ENCODE measurements at regions not wholly inside any gene's neighbourhood (a gene's known extent, or its start where the extent isn't known, plus 50 kb on each side); places are given as distances from the start of the nearest gene placed in this dataset.
"Not testable (repeated sequence)": the region's sequence is repeated elsewhere in the genome, so short reads cannot be mapped to it uniquely, and the experiment has no call there.

GRCh38 chr1:149368337-149368736, 106.5 kb upstream of the NBPF19 start:
- TF ChIP-seq, protein P1, sequence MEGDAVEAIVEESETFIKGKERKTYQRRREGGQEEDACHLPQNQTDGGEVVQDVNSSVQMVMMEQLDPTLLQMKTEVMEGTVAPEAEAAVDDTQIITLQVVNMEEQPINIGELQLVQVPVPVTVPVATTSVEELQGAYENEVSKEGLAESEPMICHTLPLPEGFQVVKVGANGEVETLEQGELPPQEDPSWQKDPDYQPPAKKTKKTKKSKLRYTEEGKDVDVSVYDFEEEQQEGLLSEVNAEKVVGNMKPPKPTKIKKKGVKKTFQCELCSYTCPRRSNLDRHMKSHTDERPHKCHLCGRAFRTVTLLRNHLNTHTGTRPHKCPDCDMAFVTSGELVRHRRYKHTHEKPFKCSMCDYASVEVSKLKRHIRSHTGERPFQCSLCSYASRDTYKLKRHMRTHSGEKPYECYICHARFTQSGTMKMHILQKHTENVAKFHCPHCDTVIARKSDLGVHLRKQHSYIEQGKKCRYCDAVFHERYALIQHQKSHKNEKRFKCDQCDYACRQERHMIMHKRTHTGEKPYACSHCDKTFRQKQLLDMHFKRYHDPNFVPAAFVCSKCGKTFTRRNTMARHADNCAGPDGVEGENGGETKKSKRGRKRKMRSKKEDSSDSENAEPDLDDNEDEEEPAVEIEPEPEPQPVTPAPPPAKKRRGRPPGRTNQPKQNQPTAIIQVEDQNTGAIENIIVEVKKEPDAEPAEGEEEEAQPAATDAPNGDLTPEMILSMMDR (IDR thresholded peaks at IDR 0.05): not testable (repeated sequence)
- TF ChIP-seq EP300, POLR2A (IDR thresholded peaks at IDR 0.05): not testable (repeated sequence)

All from ovary (tissue), 3 donors.